K562 (cell line): ENCODE measurements at regions not wholly inside any gene's neighbourhood (a gene's known extent, or its start where the extent isn't known, plus 50 kb on each side); places are given as distances from the start of the nearest gene placed in this dataset.

Source experiments
- ATAC-seq: fragments of 200-7000 bp; cut with Tn5 transposase; 3 replicates; pipeline ENCODE4 v1.9.1; 2020; ENCODE audit warnings: moderate library complexity
- BruUV-seq: library from RNA; stranded (reverse); fragments of 400-500 nt; replicated peaks from 2 replicates; lab custom pipeline; 2021; lab: Mats Ljungman, UMichigan
- CTCF ChIA-PET: fragments of 300-600 bp; formaldehyde crosslinking; extraction: SDS; loops from one replicate; lab custom pipeline; 2021; ENCODE audit warnings: low intra/inter-chr PET ratio; lab: Yijun Ruan, JAX
- POLR2A ChIA-PET: fragments of 300-600, 350-650 bp; sonication (Branson Sonifier 250); formaldehyde crosslinking; extraction: SDS; loops from one replicate; lab custom pipeline; 2021; ENCODE audit warnings: antibody characterized with exemption, inconsistent platforms; lab: Yijun Ruan, JAX
- DNase-seq, 4 experiments: peaks; one replicate each; pipeline versions ENCODE4 v3.0.0 to v3.0.0-alpha.2; 2011 to 2018; ENCODE audit warnings: low spot score in 3 of 4, mixed read lengths in 3 of 4; ENCODE audit errors: extremely low read depth in 1 of 4
- FAIRE-seq: peaks from 2 replicates; lab custom pipeline; 2011; peaks lifted over from hg19 to GRCh38; lab: Jason Lieb, UNC
- H2AFZ ChIP-seq: 2 replicates; pipeline ENCODE4 v1.6.0; 2011; ENCODE audit warnings: low read depth, low read length, control low read depth, inconsistent platforms
- H3K27ac ChIP-seq: fragments of 200-600 bp; 3 replicates; pipeline ENCODE4 v1.8.0; 2011; ENCODE audit warnings: low read depth, mild to moderate bottlenecking, control low read depth, inconsistent platforms, low read length, moderate library complexity, mixed read lengths; ENCODE audit errors: extremely low read depth
- H3K27me3 ChIP-seq, 2 experiments: fragments of 300-600 bp in 1 of 2; 2 replicates in 1 of 2; 3 replicates in 1 of 2; pipeline versions ENCODE4 v1.6.0 to v1.8.0; 2011; ENCODE audit warnings: inconsistent platforms in 2 of 2, low read length in 2 of 2, mild to moderate bottlenecking in 1 of 2, mixed read lengths in 1 of 2, moderate library complexity in 1 of 2; ENCODE audit not compliant: control insufficient read depth in 2 of 2, insufficient read depth in 2 of 2
- H3K36me3 ChIP-seq: fragments of 300-600 bp; 3 replicates; pipeline ENCODE4 v1.8.0; 2011; ENCODE audit warnings: mild to moderate bottlenecking, low read length, inconsistent platforms; ENCODE audit not compliant: control insufficient read depth, insufficient read depth
- H3K4me1 ChIP-seq, 2 experiments: fragments of 200-600 bp in 1 of 2; replicated peaks in 1 of 2; 2 replicates in 1 of 2; 3 replicates in 1 of 2; pipeline versions ENCODE4 v1.5.1 to v1.8.0; 2011; ENCODE audit warnings: inconsistent platforms in 2 of 2, low read length in 2 of 2, mild to moderate bottlenecking in 1 of 2, mixed read lengths in 1 of 2, moderate library complexity in 1 of 2; ENCODE audit not compliant: control insufficient read depth in 2 of 2, insufficient read depth in 2 of 2
- H3K4me2 ChIP-seq: 2 replicates; pipeline ENCODE4 v1.6.1; 2011; ENCODE audit warnings: low read length, control low read depth, inconsistent platforms, mixed read lengths; ENCODE audit not compliant: insufficient read depth
- H3K4me3 ChIP-seq: fragments of 200-600 bp; sonication (generic), shearing (Covaris generic); 2 replicates; pipeline ENCODE4 v1.5.1; 2016; ENCODE audit warnings: control low read depth, inconsistent platforms
- H3K79me2 ChIP-seq: fragments of 200-600 bp; 3 replicates; pipeline ENCODE4 v1.8.0; 2011; ENCODE audit warnings: low read length, inconsistent platforms; ENCODE audit not compliant: control insufficient read depth, insufficient read depth
- H3K9ac ChIP-seq, 2 experiments: 2 replicates each; pipeline versions ENCODE4 v1.6.0 to v1.6.1; 2011; ENCODE audit warnings: low read depth in 2 of 2, low read length in 2 of 2, control low read depth in 1 of 2, inconsistent platforms in 1 of 2, mild to moderate bottlenecking in 1 of 2, mixed read lengths in 1 of 2; ENCODE audit not compliant: insufficient read depth in 1 of 2
- H3K9me1 ChIP-seq: one replicate; pipeline ENCODE4 v1.6.0; 2011; ENCODE audit warnings: inconsistent platforms, mild to moderate bottlenecking, low read length, moderate library complexity; ENCODE audit not compliant: control insufficient read depth, insufficient read depth
- H3K9me3 ChIP-seq: replicated peaks from 2 replicates; pipeline ENCODE4 v1.5.1; 2011; ENCODE audit warnings: low read depth, low read length, inconsistent platforms; ENCODE audit not compliant: control insufficient read depth, insufficient read depth
- H4K20me1 ChIP-seq: replicated peaks from 2 replicates; pipeline ENCODE4 v1.6.1; 2011; ENCODE audit warnings: low read length, inconsistent platforms, mixed read lengths; ENCODE audit not compliant: control insufficient read depth, insufficient read depth
- GATA2 ChIP-seq: sonication (generic); formaldehyde crosslinking; IDR thresholded peaks from 2 replicates; pipeline ENCODE4 v1.4.0; 2020; ENCODE audit warnings: mild to moderate bottlenecking, missing genetic modification reagents
- HSF4 ChIP-seq: fragments of 250-450 bp; sonication (Bioruptor Pico); IDR thresholded peaks from 2 replicates; pipeline ENCODE4 v2.1.2; 2022; ENCODE audit warnings: mild to moderate bottlenecking, moderate library complexity, borderline replicate concordance
- MAZ ChIP-seq, 2 experiments: fragments of 450-650 bp in 1 of 2; sonication (generic) in 1 of 2; formaldehyde crosslinking; IDR thresholded peaks in 1 of 2; conservative IDR thresholded peaks in 1 of 2; 2 replicates each; pipeline versions ENCODE4 v1.4.0 to v1.5.0; 2020; ENCODE audit warnings: mild to moderate bottlenecking in 1 of 2, missing genetic modification reagents in 1 of 2
- MCM5 ChIP-seq: fragments of 450-650 bp; IDR thresholded peaks from 2 replicates; pipeline ENCODE4 v1.6.1; 2016; ENCODE audit warnings: low read depth
- RBM17 ChIP-seq: fragments of 200-400 bp; formaldehyde crosslinking; IDR thresholded peaks from 2 replicates; pipeline ENCODE4 v1.6.1; 2017; ENCODE audit warnings: low read depth, mild to moderate bottlenecking, low read length, borderline replicate concordance
- SMARCB1 ChIP-seq: IDR thresholded peaks from 2 replicates; pipeline ENCODE4 v1.6.1; 2011; ENCODE audit warnings: improper control_type of control experiment, low read depth; ENCODE audit not compliant: insufficient read length
- TAF7 ChIP-seq: fragments of 450-650 bp; IDR thresholded peaks from 2 replicates; pipeline ENCODE4 v1.6.1; 2016; ENCODE audit warnings: missing genetic modification characterization, missing compliant biosample characterization
- XRCC3 ChIP-seq: fragments of 450-650 bp; IDR thresholded peaks from 2 replicates; pipeline ENCODE4 v1.6.1; 2017; ENCODE audit warnings: mild to moderate bottlenecking, moderate library complexity
- in situ Hi-C: fragments of 300-500 bp; cut with MboI; formaldehyde crosslinking; loops from 4 replicates; pipeline ENCODE4 v1.15.0; 2018; ENCODE audit warnings: inconsistent platforms, mixed read lengths
- intact Hi-C: fragments of 100-400 bp; cut with micrococcal nuclease; formaldehyde crosslinking; loops from 2 replicates; pipeline ENCODE4 v1.14.2; 2022
- TF ChIP-seq, protein P1 (sequence below): fragments of 450-650 bp; formaldehyde crosslinking; IDR thresholded peaks from 2 replicates; pipeline ENCODE4 v1.4.0; 2020; ENCODE audit warnings: mild to moderate bottlenecking, moderate library complexity
- TF ChIP-seq, protein P2 (sequence below), 2 experiments: fragments of 450-650 bp in 1 of 2; IDR thresholded peaks; 2 replicates each; pipeline ENCODE4 v1.6.1; 2011 to 2017; ENCODE audit warnings: low read depth in 2 of 2, antibody characterized with exemption in 1 of 2, borderline replicate concordance in 1 of 2, low read length in 1 of 2, mild to moderate bottlenecking in 1 of 2, mixed read lengths in 1 of 2; ENCODE audit not compliant: control insufficient read depth in 1 of 2
- TF ChIP-seq, protein P3 (sequence below), 3 experiments: fragments of 200-800 bp in 1 of 3; fragments of 250-450 bp in 1 of 3; fragments of 450-650 bp in 1 of 3; sonication (Bioruptor Pico) in 1 of 3; sonication (Bioruptor generic) in 1 of 3; formaldehyde crosslinking in 1 of 3; IDR thresholded peaks; 2 replicates each; pipeline versions ENCODE4 v1.6.1 to v1.8.0; 2016 to 2022; ENCODE audit warnings: mild to moderate bottlenecking in 2 of 3, missing genetic modification characterization in 2 of 3, missing compliant biosample characterization in 1 of 3, moderate library complexity in 1 of 3
- TF ChIP-seq, protein P4 (sequence below), 2 experiments: IDR thresholded peaks; 2 replicates each; pipeline ENCODE4 v1.6.1; 2011; ENCODE audit warnings: borderline replicate concordance in 1 of 2, control low read depth in 1 of 2, low read depth in 1 of 2, low read length in 1 of 2, mild to moderate bottlenecking in 1 of 2, mixed read lengths in 1 of 2, moderate library complexity in 1 of 2; ENCODE audit not compliant: insufficient read depth in 1 of 2, insufficient read length in 1 of 2, poor library complexity in 1 of 2, severe bottlenecking in 1 of 2; ENCODE audit errors: extremely low read depth in 1 of 2

DNA sequence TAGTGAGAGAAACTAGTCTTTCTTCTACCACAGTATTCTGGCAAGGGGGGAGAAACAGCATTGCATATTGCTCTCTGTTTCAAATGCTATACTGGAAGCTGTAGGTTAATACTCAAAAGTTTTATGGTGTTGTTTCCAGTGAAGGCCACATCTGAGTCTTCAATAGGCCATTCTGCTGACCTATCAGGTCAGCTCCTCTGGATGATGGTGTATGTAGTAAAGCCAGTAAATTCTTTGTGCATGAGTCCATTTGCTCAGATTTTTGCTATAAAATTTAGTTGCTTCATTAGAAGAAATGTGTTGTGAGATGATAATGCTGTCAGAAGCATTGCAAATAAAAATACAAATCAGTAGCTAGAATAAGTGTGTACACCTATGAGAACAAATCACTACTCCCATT is 64.9 kb upstream of the RBMS3 start:
- Histone ChIP-seq H3K4me3 (no peak overlapping the region), H2AFZ (no peak overlapping the region), H3K27me3 (no peaks in the 10 kb centered on the region), H3K79me2 (no peaks in the 10 kb centered on the region), H3K9ac (no peak overlapping the region), H3K4me2 (no peak overlapping the region), H3K4me1 (no peaks in the 10 kb centered on the region), H3K36me3 (no peaks in the 10 kb centered on the region), H3K9me3 (no peaks in the 10 kb centered on the region; the same call in none of the 2 replicates), H4K20me1 (no peaks in the 10 kb centered on the region), H3K9me1 (no peaks in the 10 kb centered on the region), H3K27ac (no peak overlapping the region)
- POLR2A ChIA-PET = no interaction called here
- intact Hi-C loops (no loop called here), in situ Hi-C loops (no loop called here)
- FAIRE-seq (no peak), DNase-seq (no peak), ATAC-seq (no peak)
- BruUV-seq = no TSS peak
- CTCF ChIA-PET = no interaction called here
- TF ChIP-seq TAF7 (no peak), HSF4 (CRISPR knock-in tag) (no peak), MAZ (CRISPR knock-in tag; conservative IDR thresholded peaks at IDR 0.05 in 1 of 2, IDR thresholded peaks at IDR 0.05 in 1 of 2) (no peak), GATA2 (CRISPR knock-in tag) (no peak), SMARCB1 (no peak), XRCC3 (no peak), MCM5 (no peak), RBM17 (no peak)
- TF ChIP-seq, protein P1, sequence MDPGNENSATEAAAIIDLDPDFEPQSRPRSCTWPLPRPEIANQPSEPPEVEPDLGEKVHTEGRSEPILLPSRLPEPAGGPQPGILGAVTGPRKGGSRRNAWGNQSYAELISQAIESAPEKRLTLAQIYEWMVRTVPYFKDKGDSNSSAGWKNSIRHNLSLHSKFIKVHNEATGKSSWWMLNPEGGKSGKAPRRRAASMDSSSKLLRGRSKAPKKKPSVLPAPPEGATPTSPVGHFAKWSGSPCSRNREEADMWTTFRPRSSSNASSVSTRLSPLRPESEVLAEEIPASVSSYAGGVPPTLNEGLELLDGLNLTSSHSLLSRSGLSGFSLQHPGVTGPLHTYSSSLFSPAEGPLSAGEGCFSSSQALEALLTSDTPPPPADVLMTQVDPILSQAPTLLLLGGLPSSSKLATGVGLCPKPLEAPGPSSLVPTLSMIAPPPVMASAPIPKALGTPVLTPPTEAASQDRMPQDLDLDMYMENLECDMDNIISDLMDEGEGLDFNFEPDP (CRISPR knock-in tag) = no peak
- TF ChIP-seq, protein P2, sequence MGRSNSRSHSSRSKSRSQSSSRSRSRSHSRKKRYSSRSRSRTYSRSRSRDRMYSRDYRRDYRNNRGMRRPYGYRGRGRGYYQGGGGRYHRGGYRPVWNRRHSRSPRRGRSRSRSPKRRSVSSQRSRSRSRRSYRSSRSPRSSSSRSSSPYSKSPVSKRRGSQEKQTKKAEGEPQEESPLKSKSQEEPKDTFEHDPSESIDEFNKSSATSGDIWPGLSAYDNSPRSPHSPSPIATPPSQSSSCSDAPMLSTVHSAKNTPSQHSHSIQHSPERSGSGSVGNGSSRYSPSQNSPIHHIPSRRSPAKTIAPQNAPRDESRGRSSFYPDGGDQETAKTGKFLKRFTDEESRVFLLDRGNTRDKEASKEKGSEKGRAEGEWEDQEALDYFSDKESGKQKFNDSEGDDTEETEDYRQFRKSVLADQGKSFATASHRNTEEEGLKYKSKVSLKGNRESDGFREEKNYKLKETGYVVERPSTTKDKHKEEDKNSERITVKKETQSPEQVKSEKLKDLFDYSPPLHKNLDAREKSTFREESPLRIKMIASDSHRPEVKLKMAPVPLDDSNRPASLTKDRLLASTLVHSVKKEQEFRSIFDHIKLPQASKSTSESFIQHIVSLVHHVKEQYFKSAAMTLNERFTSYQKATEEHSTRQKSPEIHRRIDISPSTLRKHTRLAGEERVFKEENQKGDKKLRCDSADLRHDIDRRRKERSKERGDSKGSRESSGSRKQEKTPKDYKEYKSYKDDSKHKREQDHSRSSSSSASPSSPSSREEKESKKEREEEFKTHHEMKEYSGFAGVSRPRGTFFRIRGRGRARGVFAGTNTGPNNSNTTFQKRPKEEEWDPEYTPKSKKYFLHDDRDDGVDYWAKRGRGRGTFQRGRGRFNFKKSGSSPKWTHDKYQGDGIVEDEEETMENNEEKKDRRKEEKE (IDR thresholded peaks at IDR 0.05; ENCODE audit: borderline replicate concordance in 1 of 2, control insufficient read depth in 1 of 2, low read depth in 2 of 2, low read length in 1 of 2) = no peak
- TF ChIP-seq, protein P3, sequence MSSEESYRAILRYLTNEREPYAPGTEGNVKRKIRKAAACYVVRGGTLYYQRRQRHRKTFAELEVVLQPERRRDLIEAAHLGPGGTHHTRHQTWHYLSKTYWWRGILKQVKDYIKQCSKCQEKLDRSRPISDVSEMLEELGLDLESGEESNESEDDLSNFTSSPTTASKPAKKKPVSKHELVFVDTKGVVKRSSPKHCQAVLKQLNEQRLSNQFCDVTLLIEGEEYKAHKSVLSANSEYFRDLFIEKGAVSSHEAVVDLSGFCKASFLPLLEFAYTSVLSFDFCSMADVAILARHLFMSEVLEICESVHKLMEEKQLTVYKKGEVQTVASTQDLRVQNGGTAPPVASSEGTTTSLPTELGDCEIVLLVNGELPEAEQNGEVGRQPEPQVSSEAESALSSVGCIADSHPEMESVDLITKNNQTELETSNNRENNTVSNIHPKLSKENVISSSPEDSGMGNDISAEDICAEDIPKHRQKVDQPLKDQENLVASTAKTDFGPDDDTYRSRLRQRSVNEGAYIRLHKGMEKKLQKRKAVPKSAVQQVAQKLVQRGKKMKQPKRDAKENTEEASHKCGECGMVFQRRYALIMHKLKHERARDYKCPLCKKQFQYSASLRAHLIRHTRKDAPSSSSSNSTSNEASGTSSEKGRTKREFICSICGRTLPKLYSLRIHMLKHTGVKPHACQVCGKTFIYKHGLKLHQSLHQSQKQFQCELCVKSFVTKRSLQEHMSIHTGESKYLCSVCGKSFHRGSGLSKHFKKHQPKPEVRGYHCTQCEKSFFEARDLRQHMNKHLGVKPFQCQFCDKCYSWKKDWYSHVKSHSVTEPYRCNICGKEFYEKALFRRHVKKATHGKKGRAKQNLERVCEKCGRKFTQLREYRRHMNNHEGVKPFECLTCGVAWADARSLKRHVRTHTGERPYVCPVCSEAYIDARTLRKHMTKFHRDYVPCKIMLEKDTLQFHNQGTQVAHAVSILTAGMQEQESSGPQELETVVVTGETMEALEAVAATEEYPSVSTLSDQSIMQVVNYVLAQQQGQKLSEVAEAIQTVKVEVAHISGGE (CRISPR knock-in tag; IDR thresholded peaks at IDR 0.05) = no peak
- TF ChIP-seq, protein P4, sequence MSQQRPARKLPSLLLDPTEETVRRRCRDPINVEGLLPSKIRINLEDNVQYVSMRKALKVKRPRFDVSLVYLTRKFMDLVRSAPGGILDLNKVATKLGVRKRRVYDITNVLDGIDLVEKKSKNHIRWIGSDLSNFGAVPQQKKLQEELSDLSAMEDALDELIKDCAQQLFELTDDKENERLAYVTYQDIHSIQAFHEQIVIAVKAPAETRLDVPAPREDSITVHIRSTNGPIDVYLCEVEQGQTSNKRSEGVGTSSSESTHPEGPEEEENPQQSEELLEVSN (IDR thresholded peaks at IDR 0.05; ENCODE audit: borderline replicate concordance in 1 of 2, extremely low read depth in 1 of 2, insufficient read depth in 1 of 2, insufficient read length in 1 of 2, low read depth in 1 of 2, low read length in 1 of 2, poor library complexity in 1 of 2, severe bottlenecking in 1 of 2) = no peak
